Hippocampal formation (tissue), 2 donors: ENCODE measurements at regions not wholly inside any gene's neighbourhood (a gene's known extent, or its start where the extent isn't known, plus 50 kb on each side); places are given as distances from the start of the nearest gene placed in this dataset.
"Not testable (repeated sequence)": the region's sequence is repeated elsewhere in the genome, so short reads cannot be mapped to it uniquely, and the experiment has no call there.

Source experiments
- DNase-seq, 2 donors: peaks; one replicate each; lab custom pipeline; 2025; lab: John Stamatoyannopoulos, UW

DNA sequence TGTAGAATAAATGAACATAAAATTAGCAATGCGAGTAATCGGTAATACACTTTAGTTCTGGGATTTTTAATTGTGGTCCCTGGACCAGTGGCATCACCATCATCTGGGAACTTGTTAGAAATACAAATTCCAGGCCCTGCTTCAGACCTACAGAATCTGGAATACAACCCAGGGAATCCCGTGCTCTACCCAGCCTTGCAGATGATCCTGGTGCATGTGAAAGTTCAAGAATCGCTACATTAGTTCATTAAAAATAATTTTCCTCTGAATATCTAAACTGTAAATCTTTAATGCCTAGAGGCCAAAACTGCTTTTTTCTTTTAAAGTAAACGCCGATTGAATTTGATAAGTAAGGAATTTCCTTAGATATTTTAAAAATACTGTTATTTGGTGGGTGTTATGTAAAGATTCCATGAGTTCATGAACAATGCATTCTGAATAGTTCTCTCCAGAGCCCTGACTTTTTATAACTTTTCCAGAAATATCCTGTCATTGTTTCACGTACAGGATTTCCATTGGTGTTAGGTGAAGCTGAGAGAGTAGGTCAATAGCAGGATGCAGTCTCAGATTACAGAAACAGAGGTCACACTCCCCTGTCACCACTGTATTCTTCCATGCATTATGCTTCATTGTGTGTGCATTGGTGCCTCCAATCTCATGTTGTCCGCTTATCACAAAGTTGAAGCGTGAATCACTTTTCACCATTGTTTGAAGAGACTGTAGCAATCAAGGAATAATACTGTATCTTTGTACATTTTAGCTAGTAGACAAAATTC is 596.5 kb upstream of the KLF12 start:
- DNase-seq: no peak

DNA sequence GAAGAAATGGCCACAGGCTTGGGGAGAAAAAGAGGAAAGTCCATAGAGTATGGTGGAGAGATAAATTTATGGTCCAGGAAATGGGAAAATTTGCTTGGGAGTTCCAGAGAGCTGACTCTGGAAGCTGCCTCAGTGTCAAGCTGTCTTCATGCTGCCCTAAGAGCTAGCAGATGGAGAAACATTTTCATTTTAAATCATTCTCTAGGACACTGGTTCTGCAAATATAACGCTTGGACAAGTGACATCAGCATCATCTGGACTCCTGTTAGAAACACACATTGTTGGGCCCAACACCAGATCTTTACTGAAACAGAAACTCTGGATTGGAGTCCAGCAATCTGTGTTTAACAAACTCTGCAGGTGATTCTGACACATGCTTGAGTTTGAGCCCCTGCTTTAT is 592.0 kb upstream of the KLF12 start:
- no peak for DNase-seq

DNA sequence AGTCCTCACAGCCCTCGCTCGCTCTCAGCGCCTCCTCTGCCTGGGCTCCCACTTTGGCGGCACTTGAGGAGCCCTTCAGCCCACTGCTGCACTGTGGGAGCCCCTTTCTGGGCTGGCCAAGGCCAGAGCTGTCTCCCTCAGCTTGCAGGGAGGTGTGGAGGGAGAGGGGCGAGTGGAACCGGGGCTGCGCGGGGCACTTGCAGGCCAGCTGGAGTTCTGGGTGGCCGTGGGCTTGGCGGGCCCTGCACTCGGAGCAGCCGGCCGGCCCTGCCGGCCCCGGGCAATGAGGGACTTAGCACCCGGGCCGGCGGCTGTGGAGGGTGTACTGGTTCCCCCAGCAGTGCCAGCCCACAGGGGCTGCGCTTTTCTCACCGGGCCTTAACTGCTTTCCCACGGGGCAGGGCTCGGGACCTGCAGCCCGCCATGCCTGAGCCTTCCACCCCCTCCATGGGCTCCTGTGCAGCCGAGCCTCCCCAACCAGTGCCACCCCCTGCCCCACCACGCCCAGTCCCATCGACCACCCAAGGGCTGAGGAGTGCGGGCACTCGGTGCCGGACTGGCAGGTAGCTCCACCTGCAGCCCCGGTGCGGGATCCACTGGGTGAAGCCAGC is 584.1 kb upstream of the KLF12 start:
- DNase-seq: not testable (repeated sequence)

DNA sequence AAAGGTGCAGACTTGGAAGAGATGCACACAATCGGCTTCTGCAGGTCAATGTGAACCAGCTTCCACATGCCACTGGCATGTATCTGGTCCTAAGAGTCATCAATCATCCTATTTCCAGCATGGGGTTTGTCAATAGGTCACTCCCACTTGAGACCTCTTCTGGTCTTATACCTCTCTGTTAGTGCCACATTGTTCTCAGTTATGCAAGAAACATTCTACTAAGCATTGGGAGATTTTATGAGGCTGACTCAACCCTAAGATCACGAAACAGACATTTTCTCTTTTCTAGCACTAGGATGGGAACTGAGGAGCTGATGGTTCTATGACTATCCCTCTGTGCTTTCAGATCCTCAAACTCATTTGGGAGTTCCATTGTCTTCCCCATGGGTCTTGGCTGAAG is 581.5 kb upstream of the KLF12 start:
- DNase-seq: no peak

DNA sequence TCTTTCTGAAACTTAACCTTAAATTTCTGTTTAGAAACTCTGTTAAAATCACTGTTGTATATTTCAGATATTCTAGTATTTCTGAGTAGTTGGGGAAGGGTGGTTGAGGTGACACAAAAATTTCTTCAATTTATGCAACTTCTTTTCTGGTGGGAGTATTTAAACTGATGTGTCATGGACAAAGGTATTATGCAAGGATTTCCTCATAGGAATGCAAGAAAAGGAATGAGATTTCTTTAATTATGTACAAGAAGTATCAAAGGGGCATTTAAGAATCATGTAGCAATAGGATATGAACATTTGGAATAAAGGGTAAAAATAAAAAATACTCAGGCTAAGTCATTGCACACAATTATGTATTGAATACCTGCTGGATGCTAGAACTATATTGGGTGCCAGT is 575.8 kb upstream of the KLF12 start:
- DNase-seq: no peak

DNA sequence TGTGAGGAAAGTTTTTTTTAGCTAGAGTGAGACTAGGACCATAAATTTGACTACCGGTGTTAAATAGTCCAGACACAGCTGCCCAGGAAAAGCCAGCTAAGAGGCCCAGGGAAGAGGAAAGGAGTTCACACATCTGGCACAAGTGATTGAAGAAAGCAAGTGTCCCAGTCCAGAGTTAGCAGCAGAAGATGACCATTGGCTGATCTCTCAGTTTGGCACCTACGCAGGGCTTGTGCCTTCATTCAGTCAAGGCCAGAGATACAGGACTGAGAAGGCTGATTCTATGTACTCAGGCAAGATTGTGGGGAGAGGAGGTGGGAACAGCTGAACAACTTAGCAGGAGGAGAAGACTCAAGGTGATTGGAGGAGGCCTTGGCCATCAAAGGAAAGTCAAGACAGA is 575.0 kb upstream of the KLF12 start:
- DNase-seq: no peak

DNA sequence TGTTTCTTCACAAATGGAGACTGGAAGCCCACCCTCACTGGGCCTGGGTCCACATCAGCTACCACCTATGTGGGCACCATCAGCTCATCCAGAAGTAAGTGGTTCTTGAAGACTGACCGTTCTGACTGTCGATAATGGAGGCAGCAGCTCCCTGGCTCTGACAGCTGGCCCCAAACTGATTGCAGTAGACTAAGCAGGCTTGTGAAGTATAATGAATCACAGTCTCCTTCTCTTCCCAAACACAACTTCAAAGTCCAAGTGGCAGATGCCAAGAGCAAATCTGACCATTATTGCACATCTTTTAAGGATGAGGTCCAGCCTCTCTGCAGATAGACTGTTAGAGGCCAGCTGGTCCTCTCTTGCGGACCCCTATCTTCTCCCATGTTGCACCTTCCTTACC is 574.4 kb upstream of the KLF12 start:
- DNase-seq: no peak

DNA sequence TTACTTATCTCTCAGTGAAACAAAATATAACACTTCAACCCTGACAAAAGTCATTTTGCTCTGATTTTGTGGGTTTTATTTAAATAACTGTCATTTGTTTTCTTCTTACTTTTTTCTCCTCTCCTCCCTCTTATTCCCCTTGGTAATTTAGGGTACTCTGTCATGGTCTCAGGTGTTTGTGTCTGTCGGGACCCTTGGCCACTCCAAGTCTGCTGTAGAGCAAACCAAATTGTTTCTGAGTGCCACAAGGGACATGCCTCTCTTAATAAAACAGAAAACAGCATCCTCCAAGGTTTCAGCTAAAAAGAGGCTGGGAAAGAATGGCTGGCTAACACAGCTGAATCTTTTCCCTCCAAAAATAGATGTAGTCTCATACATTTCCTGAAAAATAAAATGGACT is 573.1 kb upstream of the KLF12 start:
- DNase-seq: no peak

DNA sequence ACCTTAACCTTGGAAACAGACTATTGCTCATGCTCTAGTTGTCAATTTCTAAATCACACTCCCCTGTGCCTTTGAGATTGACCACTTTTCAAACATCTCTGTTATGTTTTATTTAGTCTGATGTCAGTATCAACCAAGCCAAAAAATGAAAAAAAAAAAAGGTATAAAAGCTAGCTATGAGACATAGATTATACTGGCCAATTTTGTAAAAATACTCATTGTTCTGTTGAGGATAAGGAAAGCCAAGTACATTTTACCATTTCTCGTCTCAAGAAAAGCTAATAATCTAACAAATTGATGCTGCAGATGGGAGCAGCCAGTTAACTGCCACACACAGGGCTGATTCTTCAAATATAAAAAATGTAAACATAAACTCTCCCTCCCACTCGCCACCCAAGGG is 572.6 kb upstream of the KLF12 start:
- DNase-seq: no peak

DNA sequence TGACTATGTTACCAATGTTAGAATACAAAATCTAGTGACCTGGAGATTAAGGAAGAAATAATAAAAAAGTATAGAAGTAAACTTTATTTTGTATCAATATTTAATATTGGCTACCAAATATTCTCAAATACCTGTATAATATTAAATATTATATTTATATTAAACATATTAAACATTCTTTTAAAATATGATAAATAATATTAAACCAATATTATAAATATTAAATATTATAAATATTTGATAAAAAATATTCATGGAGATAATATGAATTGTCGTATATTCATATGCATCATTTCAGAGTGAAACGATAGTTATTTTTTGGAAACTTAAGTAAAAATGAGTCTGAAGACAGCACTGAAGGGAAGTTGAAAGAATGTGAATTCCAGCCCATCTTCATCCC is 571.2 kb upstream of the KLF12 start:
- no peak for DNase-seq

DNA sequence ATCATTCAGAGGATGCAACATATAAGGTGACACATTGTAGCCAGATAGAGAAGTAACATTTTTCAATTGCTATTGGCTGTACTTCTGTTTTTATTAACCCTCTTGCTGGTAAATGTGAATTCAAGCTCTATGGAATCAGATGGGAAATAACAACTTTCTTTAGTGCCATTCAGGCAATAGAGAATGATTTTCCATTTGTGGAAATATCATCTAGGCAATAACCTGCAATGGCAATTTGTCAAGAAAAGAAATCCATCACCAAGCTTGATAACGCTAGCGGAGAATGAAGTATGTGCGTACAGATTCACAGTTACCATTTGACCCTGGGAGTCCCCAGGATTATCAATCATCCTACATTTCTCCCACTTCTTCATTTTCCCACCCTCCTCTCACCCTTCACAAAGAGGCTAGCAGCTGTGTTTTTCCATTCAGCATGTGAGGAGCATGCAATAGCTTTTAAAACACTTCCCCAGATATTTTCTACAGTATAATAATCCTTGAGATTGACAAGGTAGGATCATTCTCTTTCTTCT is 569.7 kb upstream of the KLF12 start:
- DNase-seq: no peak

DNA sequence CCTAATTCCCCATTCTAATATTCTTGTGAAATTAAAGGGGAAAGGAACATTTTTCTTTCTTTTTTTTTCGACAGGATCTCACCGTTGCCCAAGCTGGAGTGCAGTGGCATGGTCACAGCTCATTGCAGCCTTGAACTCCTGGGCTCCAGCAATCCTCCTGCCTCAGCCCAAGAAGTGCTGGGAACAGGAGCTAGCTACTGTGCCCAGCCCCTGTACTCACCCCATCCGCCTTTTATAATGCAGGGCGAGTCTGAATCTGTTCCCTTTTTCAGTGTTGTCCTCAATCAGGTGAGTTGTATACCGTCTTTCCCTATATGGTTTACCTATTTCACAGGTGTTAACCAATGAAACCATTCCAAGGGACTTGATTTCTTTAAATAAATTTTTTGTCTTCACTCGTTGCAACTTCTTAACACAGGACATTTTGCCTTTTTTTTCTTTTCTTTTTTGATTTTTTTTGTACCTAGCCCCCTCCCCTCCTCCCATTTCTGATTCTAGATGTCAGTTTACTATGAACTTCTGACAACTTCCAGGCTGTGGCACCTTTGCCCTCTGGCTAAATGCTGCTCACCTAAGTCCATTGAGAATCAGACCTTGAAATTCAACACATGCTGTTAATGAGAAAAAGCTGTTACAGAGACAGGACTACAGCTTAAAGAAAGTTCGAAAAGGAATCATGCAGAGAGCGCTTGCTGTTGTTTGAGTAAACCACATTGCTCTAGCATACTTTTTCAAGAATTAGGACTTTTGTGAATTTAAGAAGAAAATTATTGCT is 562.1 kb upstream of the KLF12 start:
- DNase-seq: no peak

DNA sequence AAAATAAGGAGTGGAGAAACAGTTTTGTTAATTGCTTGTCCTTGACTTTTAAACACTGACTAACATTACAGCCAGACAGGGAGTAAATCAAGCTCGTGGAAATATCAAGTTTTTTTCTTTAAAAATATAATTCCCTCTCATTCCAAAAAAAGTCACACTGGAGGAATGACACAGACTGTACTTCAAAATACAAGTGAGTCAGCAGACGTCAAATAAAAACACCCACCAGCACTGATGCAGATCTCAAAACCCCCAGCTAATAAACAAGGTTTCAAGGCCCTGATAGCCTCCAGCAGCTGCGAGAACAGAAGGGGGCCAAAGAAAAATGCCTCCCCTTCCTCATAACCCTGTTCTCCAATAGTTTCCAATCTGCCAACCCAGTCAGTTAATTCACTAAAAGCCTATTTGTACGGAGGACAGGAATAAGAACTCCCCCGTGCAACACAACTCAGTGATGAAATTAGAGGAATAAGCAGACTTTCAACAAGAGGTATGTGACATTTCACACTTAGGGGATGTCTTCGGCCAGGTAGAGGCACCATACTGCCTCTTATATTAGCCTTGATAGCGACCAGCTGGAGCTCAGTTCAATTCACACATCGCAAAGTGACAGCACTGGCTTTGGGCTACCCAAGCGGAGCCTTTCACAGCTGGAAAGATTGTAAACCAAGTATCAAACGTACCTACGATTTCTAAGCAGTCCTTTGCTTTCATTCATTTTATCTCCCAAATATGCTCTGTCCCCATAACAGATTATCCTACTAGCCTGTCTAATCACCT is 561.0 kb upstream of the KLF12 start:
- DNase-seq: no peak

DNA sequence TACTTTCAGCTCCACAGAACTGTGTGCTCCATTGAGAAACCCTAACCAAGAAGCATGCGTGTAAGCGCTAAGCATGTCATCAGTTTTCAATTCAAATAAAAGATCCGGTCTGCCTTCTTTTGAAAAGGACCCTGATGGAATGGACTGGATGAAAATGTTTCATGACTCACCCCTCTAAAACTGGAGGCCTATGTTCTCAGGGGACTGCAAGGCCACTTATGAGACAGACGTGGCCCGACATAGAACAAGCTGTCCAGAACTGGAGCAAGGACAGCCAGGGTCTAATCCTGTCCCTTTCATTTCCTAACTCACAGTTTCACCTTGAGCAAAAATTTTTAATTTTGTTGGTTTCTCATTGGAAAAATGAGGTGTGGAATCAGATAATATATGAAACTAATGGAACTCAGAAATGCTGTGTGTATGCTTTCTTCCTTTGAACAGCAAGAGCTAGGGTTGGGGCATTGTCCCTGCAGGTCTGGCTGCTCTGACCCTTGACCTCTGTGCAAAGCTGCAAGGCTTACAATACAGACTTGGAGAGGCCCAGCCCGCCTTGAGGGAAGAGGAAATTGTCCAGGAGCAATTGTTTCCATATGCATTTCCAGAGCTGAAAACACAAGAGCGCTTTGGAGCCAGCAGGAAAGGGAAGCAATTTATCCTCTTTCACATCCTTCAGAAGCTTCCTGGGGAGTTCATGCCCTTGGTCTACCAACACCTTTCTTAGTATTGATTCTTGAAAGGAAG is 553.4 kb upstream of the KLF12 start:
- no peak for DNase-seq

DNA sequence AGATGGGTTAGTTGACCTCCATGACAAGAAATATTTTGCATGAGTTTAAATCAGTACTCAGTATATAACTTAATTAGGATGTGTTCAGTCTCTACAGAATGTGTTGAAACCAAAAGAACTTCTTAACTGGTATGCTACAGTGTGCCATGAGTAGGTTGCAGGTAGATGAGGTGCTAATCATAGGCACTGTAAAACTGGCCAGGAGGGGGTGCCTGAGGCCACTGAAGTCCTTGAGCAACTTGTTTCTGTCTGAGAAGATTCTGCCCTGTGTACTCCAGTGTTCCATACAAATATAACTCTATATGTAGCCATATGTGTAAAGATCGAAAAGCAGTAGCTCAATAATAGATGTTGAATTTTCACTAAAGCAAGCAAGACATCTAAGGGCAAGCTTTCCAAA is 549.2 kb upstream of the KLF12 start:
- no peak for DNase-seq

DNA sequence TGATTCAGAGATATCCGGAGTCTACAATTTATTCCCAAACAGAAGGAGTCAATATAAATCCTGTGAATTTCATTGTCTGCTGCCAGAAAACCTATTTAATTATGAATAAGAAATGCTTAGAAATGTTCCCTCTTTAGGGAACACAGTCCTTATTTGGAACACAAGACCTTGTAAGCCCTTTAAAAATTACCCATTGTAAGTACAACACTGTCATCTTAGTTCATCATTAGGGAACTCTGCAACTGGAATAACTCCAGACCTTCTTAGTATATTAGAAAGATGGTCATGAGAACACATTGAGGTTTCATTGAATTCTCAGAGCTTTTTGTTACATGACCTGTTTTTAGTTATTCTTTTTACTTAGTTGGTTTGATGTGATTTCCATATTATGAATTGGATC is 548.5 kb upstream of the KLF12 start:
- DNase-seq: no peak

DNA sequence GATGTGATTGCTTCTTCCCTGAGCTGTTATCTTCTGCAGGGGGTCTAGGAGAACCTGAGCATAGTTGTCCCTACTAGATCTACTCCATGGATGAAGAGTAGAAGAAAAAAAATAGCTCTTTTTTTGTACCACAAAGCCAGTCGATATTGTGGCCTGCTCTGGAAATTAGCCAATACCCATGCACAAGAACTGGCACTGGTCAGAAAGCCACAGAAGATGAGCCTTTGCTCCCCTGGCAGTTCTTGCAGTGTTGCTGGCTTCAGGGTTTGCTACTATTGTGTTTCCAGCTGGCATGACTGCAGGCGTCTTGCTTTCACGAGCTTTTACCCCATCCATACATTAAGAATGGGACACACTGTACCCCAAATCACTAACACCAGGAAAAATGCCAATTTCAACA is 547.7 kb upstream of the KLF12 start:
- no peak for DNase-seq

DNA sequence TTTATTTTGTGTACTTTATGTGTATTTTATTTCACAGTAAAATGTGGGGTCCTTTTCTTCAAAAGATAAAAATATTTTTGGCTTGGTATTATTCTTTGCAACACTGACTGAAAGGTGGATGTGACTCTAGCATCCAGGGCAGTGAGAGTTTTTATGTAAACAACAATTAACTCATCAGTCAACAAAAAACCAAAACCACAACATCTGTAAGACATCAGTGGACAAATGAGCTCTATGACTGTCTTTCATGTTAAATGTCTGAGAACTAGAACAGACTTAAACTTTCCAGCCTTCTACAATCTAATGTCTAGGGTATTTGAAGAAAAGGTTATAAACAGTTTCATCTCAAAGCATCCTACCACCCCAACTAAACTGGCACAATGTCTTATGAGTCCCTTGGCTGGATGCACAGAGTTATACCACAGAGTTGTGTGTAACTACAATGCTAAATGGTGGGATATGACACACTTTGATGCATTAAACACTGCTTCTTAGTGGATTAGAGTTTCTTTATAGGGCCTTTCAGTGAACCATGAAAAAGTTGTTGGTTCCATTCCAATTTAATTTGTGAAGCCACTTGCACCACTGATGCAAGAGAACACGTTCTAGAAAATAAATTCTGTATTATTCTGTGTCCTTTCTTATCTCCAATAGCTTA is 544.2 kb upstream of the KLF12 start:
- no peak for DNase-seq

DNA sequence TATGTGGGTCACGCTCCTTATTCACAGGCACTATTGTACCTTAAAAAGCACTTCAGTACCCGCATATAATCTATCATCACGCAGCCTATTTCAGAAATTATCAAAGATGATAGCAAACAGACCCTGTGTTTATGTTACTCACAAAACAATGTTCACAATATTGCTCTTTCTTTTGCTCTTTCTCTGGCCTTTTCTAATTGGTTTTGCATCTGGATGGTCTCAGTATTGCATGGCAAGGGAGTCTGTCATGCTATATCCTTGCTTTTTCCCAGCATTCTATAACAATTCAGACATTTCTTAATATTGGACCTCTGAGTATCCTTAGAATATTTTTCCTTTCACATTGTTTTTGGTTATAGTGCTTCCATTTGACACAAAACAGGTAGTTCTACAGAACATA is 541.8 kb upstream of the KLF12 start:
- DNase-seq: no peak

DNA sequence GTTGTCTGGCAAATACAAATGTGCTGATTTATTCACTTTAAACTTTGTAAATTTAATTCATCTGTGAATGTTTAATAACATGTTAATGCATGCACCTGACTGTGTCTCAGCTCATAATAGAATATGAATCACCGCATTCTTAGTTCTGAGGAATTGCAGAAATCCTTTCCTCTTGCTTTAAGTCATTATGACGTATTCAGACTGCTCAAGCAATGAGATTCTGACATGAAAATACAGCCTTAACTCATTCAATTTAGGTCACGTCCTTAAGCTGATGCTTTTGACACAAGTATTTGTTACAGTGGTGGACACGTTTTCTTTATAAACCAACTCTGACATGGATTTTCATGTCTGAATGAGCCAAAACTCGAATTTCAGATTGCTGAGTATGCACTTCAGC is 541.0 kb upstream of the KLF12 start:
- no peak for DNase-seq

DNA sequence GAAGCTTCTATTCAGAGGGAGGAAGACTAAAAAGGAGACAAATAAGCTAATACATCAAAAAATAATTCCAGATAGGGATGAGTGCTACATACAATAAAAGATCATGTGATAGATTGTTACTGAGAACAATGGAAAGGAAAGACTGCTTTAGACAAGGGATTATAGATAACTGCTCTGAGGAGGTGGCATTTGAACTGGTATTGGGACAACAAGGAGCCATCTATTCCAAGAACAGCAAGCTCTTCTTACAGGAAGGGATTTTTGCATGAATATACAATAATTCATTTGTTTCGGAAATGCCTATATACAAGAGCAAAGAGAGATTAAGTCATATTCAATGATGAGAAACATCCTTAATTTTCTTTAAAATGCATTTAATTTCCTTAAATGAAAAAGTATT is 540.5 kb upstream of the KLF12 start:
- DNase-seq: no peak
